ENCODE measurements at regions not wholly inside any gene's neighbourhood (a gene's known extent, or its start where the extent isn't known, plus 50 kb on each side); places are given as distances from the start of the nearest gene placed in this dataset.

DNA sequence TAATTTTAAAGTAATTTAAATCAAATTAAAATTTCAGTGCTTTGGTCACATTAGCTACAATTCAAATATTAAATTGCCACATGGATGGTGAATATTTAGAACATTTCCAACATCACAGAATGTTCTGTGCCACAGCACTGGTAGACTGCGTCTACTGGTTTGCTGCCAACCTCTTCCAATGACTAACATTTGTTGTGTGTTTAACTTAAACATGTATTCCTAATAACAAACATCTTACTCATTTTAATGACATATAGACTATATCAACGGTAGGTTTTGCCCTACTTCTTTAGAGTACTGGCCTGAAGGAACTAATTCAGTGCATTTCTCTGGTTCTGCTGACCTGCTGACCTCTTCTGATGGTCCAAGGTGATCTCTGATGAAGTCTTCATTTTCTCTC lies 157.6 kb downstream of the DCK start:
- Histone ChIP-seq H3K4me1 (no peaks in the 10 kb centered on the region), H3K9me3 (no peaks in the 10 kb centered on the region), H3K36me3 (ENCODE audit: control insufficient read depth, insufficient read depth, low read length) (no peaks in the 10 kb centered on the region), H3K27me3 (replicated peaks; ENCODE audit: control insufficient read depth, insufficient read depth, low read length) (no peaks in the 10 kb centered on the region), H3K4me3 (ENCODE audit: low read depth, low read length) (no peak overlapping the region)
- Mint-ChIP-seq H3K27me3 (ENCODE audit: insufficient read depth, unreplicated experiment) (no peaks in the 10 kb centered on the region), H3K9me3 (ENCODE audit: unreplicated experiment) (peaks cover 18% of the 10 kb centered on the region), H3K4me3 (ENCODE audit: unreplicated experiment) (no peak overlapping the region), H3K36me3 (ENCODE audit: insufficient read depth, unreplicated experiment) (no peaks in the 10 kb centered on the region), H3K4me1 (ENCODE audit: low read depth, unreplicated experiment) (peaks cover 13% of the 10 kb centered on the region), H3K27ac (ENCODE audit: unreplicated experiment) (no peak overlapping the region)
- no peak for DNase-seq
- no TSS peak for BruUV-seq (replicated peaks)
- TF ChIP-seq, protein P1, sequence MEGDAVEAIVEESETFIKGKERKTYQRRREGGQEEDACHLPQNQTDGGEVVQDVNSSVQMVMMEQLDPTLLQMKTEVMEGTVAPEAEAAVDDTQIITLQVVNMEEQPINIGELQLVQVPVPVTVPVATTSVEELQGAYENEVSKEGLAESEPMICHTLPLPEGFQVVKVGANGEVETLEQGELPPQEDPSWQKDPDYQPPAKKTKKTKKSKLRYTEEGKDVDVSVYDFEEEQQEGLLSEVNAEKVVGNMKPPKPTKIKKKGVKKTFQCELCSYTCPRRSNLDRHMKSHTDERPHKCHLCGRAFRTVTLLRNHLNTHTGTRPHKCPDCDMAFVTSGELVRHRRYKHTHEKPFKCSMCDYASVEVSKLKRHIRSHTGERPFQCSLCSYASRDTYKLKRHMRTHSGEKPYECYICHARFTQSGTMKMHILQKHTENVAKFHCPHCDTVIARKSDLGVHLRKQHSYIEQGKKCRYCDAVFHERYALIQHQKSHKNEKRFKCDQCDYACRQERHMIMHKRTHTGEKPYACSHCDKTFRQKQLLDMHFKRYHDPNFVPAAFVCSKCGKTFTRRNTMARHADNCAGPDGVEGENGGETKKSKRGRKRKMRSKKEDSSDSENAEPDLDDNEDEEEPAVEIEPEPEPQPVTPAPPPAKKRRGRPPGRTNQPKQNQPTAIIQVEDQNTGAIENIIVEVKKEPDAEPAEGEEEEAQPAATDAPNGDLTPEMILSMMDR (IDR thresholded peaks at IDR 0.05; ENCODE audit: insufficient read depth in 1 of 2, low read depth in 1 of 2, low read length in 1 of 2, severe bottlenecking in 1 of 2, unreplicated experiment in 1 of 2): no peak
- POLR2A ChIA-PET: no interaction called here
- CTCF ChIA-PET: no interaction called here
- intact Hi-C loops (cut with micrococcal nuclease; ENCODE audit: unreplicated experiment): no loop called here

DNA sequence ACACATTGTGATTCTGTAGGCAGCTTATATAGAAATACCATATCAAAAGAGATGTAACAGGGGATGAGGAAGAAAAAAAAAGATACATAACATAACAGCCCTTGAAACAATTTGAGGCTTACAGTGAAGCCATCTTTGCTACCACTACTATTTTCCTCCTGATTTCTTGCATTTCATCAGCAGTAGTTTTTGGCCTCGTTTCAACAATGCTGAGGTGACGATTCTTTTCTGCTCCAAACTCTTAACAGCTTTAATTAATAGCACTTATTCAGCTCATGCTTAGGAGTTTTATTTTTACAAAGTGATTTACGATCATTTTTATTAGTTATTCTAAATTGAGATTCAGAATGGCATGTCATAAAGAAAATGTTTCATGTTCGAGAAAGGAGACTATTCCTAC lies 163.2 kb downstream of the DCK start:
- BruUV-seq (replicated peaks): no TSS peak
- Mint-ChIP-seq H3K4me1 (ENCODE audit: low read depth, unreplicated experiment) (peaks cover 6% of the 10 kb centered on the region), H3K27me3 (ENCODE audit: insufficient read depth, unreplicated experiment) (no peaks in the 10 kb centered on the region), H3K9me3 (ENCODE audit: unreplicated experiment) (no peaks in the 10 kb centered on the region), H3K4me3 (ENCODE audit: unreplicated experiment) (no peak overlapping the region), H3K27ac (ENCODE audit: unreplicated experiment) (no peak overlapping the region), H3K36me3 (ENCODE audit: insufficient read depth, unreplicated experiment) (no peaks in the 10 kb centered on the region)
- DNase-seq: no peak
- TF ChIP-seq, protein P1 (IDR thresholded peaks at IDR 0.05; ENCODE audit: insufficient read depth in 1 of 2, low read depth in 1 of 2, low read length in 1 of 2, severe bottlenecking in 1 of 2, unreplicated experiment in 1 of 2): no peak
- no peaks in the 10 kb centered on the region for H3K27me3 ChIP-seq (replicated peaks; ENCODE audit: control insufficient read depth, insufficient read depth, low read length)
- H3K36me3 ChIP-seq (ENCODE audit: control insufficient read depth, insufficient read depth, low read length): no peaks in the 10 kb centered on the region
- ChIA-PET CTCF (no interaction called here), POLR2A (no interaction called here)
- H3K9me3 ChIP-seq: no peaks in the 10 kb centered on the region
- intact Hi-C loops (cut with micrococcal nuclease; ENCODE audit: unreplicated experiment): no loop called here
- peaks cover 7% of the 10 kb centered on the region; the same call in 1 of the 2 replicates for H3K4me1 ChIP-seq
- no peak overlapping the region for H3K4me3 ChIP-seq (ENCODE audit: low read depth, low read length)

DNA sequence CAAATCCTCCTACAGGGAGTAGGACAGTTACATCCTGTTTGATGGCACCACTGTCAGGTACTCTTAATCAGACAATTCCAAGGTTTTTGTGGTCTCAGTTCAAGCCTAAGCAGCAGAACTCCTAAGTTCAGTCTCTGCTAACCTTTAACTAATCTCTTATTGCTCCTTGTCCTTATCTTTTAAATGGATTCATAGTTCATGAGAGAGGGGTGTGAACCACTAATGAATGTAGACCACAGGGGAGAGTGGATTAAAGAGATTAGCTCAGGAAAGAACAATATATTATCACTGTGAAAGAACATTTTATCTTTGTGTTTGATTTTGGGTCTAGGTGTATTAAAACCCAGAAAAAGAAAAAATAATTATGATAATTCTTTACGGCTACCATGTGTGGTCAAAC lies 168.9 kb downstream of the DCK start:
- no peaks in the 10 kb centered on the region for H3K36me3 ChIP-seq (ENCODE audit: control insufficient read depth, insufficient read depth, low read length)
- no peak overlapping the region for H3K4me3 ChIP-seq (ENCODE audit: low read depth, low read length)
- H3K9me3 ChIP-seq: no peaks in the 10 kb centered on the region
- H3K27me3 ChIP-seq (replicated peaks; ENCODE audit: control insufficient read depth, insufficient read depth, low read length): no peaks in the 10 kb centered on the region
- no peak overlapping the region for H3K27ac Mint-ChIP-seq (ENCODE audit: unreplicated experiment)
- POLR2A ChIA-PET: no interaction called here
- H3K4me1 Mint-ChIP-seq (ENCODE audit: low read depth, unreplicated experiment): peaks cover 6% of the 10 kb centered on the region
- BruUV-seq (replicated peaks): no TSS peak
- intact Hi-C loops (cut with micrococcal nuclease; ENCODE audit: unreplicated experiment): no loop called here
- TF ChIP-seq, protein P1 (IDR thresholded peaks at IDR 0.05; ENCODE audit: insufficient read depth in 1 of 2, low read depth in 1 of 2, low read length in 1 of 2, severe bottlenecking in 1 of 2, unreplicated experiment in 1 of 2): no peak
- CTCF ChIA-PET: no interaction called here
- H3K27me3 Mint-ChIP-seq (ENCODE audit: insufficient read depth, unreplicated experiment): no peaks in the 10 kb centered on the region
- H3K4me1 ChIP-seq: peaks cover 22% of the 10 kb centered on the region
- no peak for DNase-seq
- no peaks in the 10 kb centered on the region for H3K36me3 Mint-ChIP-seq (ENCODE audit: insufficient read depth, unreplicated experiment)
- no peak overlapping the region for H3K4me3 Mint-ChIP-seq (ENCODE audit: unreplicated experiment)
- H3K9me3 Mint-ChIP-seq (ENCODE audit: unreplicated experiment): no peaks in the 10 kb centered on the region
